Epithelial cell of proximal tubule (primary cell): ENCODE measurements at regions not wholly inside any gene's neighbourhood (a gene's known extent, or its start where the extent isn't known, plus 50 kb on each side); places are given as distances from the start of the nearest gene placed in this dataset.
"Not testable (repeated sequence)": the region's sequence is repeated elsewhere in the genome, so short reads cannot be mapped to it uniquely, and the experiment has no call there.

Source experiments
- DNase-seq: peaks from one replicate; pipeline ENCODE4 v3.0.0-alpha.2; 2011; ENCODE audit warnings: low read depth
- H3K4me3 ChIP-seq: 2 replicates; pipeline ENCODE4 v1.5.1; 2011; ENCODE audit warnings: low read depth, mild to moderate bottlenecking, low read length
- CTCF ChIP-seq: conservative IDR thresholded peaks from 2 replicates; pipeline ENCODE4 v1.5.1; 2012; ENCODE audit warnings: low read depth, mild to moderate bottlenecking, low read length

DNA sequence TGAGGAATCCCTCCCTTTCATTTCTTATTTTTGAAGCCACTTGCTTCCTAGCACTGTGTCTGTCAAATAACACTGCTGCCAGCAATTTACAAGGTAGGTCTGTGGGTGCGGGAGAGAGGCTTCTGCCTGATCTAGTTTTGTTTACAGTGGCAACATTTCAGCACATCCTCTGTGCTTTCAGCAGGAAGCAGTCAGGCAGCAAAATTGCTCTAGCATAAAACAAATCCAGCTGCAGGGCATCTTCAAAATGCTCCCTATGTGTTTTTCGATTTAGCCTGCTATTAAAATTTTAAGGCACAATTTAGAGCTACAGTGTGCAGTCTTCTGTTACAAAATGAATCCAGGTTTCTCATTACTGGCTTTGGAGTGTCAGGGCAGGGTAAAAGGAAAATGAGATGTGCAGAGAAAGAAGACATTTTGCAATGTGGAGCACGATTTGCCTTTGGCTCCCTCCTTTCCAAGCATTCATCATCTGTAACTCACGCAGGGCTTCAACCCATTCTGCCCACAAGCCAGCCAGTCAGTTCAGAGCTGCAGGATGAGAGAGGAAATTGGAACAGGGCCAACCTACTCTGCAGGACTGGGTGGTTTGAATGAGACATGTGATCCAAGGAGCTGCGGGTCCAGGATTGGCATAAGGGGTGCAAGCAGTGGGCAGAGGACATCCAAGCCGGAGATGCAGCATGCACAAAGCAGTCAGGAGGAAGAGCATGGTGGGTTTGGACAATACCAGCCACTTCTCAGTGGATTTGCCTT lies 143.4 kb upstream of the APC start:
- no peak overlapping the region for H3K4me3 ChIP-seq
- no peak for TF ChIP-seq CTCF
- no peak for DNase-seq

- H3K4me3 ChIP-seq: no peak overlapping the region
- DNase-seq: no peak
- TF ChIP-seq CTCF: no peak
Measured at GRCh38 chr5:112594941-112595340, 142.7 kb upstream of the APC start.

GRCh38 chr5:112597831-112598230 lies 139.9 kb upstream of the APC start:
- no peak for TF ChIP-seq CTCF

GRCh38 chr5:112600510-112600909 lies 137.2 kb upstream of the APC start:
- not testable (repeated sequence) for DNase-seq, H3K4me3 ChIP-seq

More at GRCh38 chr5:112597831-112598230, 139.9 kb upstream of the APC start:
- no peak for DNase-seq
- no peak overlapping the region for H3K4me3 ChIP-seq

- no peak overlapping the region for H3K4me3 ChIP-seq
- no peak for DNase-seq
- TF ChIP-seq CTCF: peak; percentile 60
Measured at GRCh38 chr5:112604732-112605630, 132.7 kb upstream of the APC start.

GRCh38 chr5:112608975-112609374 lies 128.7 kb upstream of the APC start:
- no peak overlapping the region for H3K4me3 ChIP-seq
- DNase-seq: no peak
- TF ChIP-seq CTCF: no peak

DNA sequence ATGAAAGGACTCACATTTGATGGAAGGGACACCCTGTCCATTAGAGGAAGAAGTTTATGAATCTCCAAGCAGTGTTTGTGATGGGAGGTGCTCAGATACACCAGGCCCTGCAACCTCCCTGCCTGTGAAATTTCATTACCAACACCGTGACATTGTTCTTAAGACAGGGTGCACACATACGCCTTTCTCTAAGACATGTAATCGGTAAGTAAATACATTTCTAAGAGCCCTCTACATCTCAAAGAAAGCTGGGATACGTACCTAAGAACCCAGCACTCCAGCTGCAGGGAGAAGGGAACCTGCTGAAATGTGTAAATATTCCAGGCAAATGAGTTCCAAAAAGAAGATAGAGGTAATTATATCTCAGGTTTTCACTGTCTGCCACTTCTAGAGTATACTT lies 125.0 kb upstream of the APC start:
- no peak overlapping the region for H3K4me3 ChIP-seq
- TF ChIP-seq CTCF: no peak
- DNase-seq: no peak
